DND-41 (cell line): ENCODE measurements at regions not wholly inside any gene's neighbourhood (a gene's known extent, or its start where the extent isn't known, plus 50 kb on each side); places are given as distances from the start of the nearest gene placed in this dataset.
"Not testable (repeated sequence)": the region's sequence is repeated elsewhere in the genome, so short reads cannot be mapped to it uniquely, and the experiment has no call there.

Experiments used
- ATAC-seq: fragments of 200-7000 bp; cut with Tn5 transposase; 3 replicates; pipeline ENCODE4 v1.9.1; 2021; ENCODE audit warnings: low read depth; ENCODE audit not compliant: insufficient read depth
- DNase-seq: peaks from one replicate; pipeline ENCODE4 v3.0.0-alpha.2; 2020
- H2AFZ ChIP-seq: 2 replicates; pipeline ENCODE4 v1.6.0; 2012; ENCODE audit warnings: low read depth, low read length
- H3K27ac ChIP-seq: 2 replicates; pipeline ENCODE4 v1.5.1; 2012; ENCODE audit warnings: low read length, inconsistent platforms
- H3K27me3 ChIP-seq: fragments of 200-600 bp; sonication (generic); 2 replicates; pipeline ENCODE4 v1.6.0; 2012; ENCODE audit warnings: low read length, mild to moderate bottlenecking, inconsistent platforms; ENCODE audit not compliant: insufficient read depth, poor library complexity
- H3K36me3 ChIP-seq: 2 replicates; pipeline ENCODE4 v1.5.1; 2012; ENCODE audit warnings: low read length, inconsistent platforms; ENCODE audit not compliant: insufficient read depth
- H3K4me1 ChIP-seq: 2 replicates; pipeline ENCODE4 v1.5.1; 2012; ENCODE audit warnings: mild to moderate bottlenecking, low read length; ENCODE audit not compliant: insufficient read depth
- H3K4me2 ChIP-seq: 2 replicates; pipeline ENCODE4 v1.6.0; 2012; ENCODE audit warnings: mild to moderate bottlenecking, moderate library complexity, low read length, inconsistent platforms; ENCODE audit not compliant: insufficient read depth
- H3K4me3 ChIP-seq, 2 experiments: fragments of 200-600 bp in 1 of 2; shearing (Covaris generic) in 1 of 2; 2 replicates each; pipeline ENCODE4 v1.5.1; 2012 to 2016; ENCODE audit warnings: inconsistent platforms in 2 of 2, low read length in 2 of 2, mild to moderate bottlenecking in 2 of 2, low read depth in 1 of 2, moderate library complexity in 1 of 2
- H3K79me2 ChIP-seq: 2 replicates; pipeline ENCODE4 v1.6.0; 2012; ENCODE audit warnings: low read length, inconsistent platforms; ENCODE audit not compliant: insufficient read depth
- H3K9ac ChIP-seq: 2 replicates; pipeline ENCODE4 v1.6.0; 2012; ENCODE audit warnings: low read depth, mild to moderate bottlenecking, inconsistent platforms, low read length, moderate library complexity
- H3K9me3 ChIP-seq: 2 replicates; pipeline ENCODE4 v1.5.1; 2012; ENCODE audit warnings: low read length, moderate library complexity, mild to moderate bottlenecking, inconsistent platforms; ENCODE audit not compliant: insufficient read depth, severe bottlenecking
- H4K20me1 ChIP-seq: 2 replicates; pipeline ENCODE4 v1.6.0; 2012; ENCODE audit warnings: low read length; ENCODE audit not compliant: insufficient read depth
- CTCF ChIP-seq: IDR thresholded peaks from 2 replicates; pipeline ENCODE4 v1.5.1; 2012; ENCODE audit warnings: borderline replicate concordance, low read length, moderate library complexity, mild to moderate bottlenecking; ENCODE audit not compliant: poor library complexity, severe bottlenecking; ENCODE audit errors: extremely low read depth
- EZH2 ChIP-seq: IDR thresholded peaks from 3 replicates; pipeline ENCODE4 v1.6.1; 2012; ENCODE audit warnings: borderline replicate concordance, low read depth, mild to moderate bottlenecking, moderate library complexity, low read length, inconsistent platforms; ENCODE audit not compliant: severe bottlenecking

- Histone ChIP-seq H3K79me2 (no peaks in the 10 kb centered on the region), H4K20me1 (no peaks in the 10 kb centered on the region), H3K4me2 (no peak overlapping the region), H3K27me3 (no peaks in the 10 kb centered on the region), H3K4me1 (no peaks in the 10 kb centered on the region), H3K27ac (no peak overlapping the region), H2AFZ (no peak overlapping the region), H3K4me3 (no peak overlapping the region), H3K9ac (no peak overlapping the region), H3K9me3 (no peaks in the 10 kb centered on the region), H3K36me3 (no peaks in the 10 kb centered on the region)
- ATAC-seq (no peak), DNase-seq (no peak)
- TF ChIP-seq CTCF: no peak
- no peak for TF ChIP-seq EZH2
Observed at GRCh38 chr7:14978687-14979086, 76.1 kb upstream of the DGKB start.

- TF ChIP-seq CTCF (no peak), EZH2 (no peak)
Observed at GRCh38 chr7:14974688-14975087, 72.1 kb upstream of the DGKB start.

GRCh38 chr7:14973712-14974428, 71.3 kb upstream of the DGKB start:
- Histone ChIP-seq H3K4me1 (no peaks in the 10 kb centered on the region), H3K79me2 (no peaks in the 10 kb centered on the region), H3K4me3 (no peak overlapping the region), H3K27ac (no peak overlapping the region), H3K36me3 (no peaks in the 10 kb centered on the region), H3K4me2 (no peak overlapping the region), H4K20me1 (no peaks in the 10 kb centered on the region), H3K9me3 (no peaks in the 10 kb centered on the region), H2AFZ (no peak overlapping the region), H3K27me3 (no peaks in the 10 kb centered on the region), H3K9ac (no peak overlapping the region)
- TF ChIP-seq EZH2 (no peak), CTCF (no peak)
- no peak for DNase-seq
- no peak for ATAC-seq

More at GRCh38 chr7:14974688-14975087, 72.1 kb upstream of the DGKB start:
- Histone ChIP-seq H3K36me3 (no peaks in the 10 kb centered on the region), H3K27ac (no peak overlapping the region), H3K9ac (no peak overlapping the region), H3K79me2 (no peaks in the 10 kb centered on the region), H3K9me3 (no peaks in the 10 kb centered on the region), H3K27me3 (no peaks in the 10 kb centered on the region), H3K4me2 (no peak overlapping the region), H2AFZ (no peak overlapping the region), H3K4me3 (no peak overlapping the region), H4K20me1 (no peaks in the 10 kb centered on the region), H3K4me1 (no peaks in the 10 kb centered on the region)
- DNase-seq: no peak
- no peak for ATAC-seq

- not testable (repeated sequence) for H3K4me2 ChIP-seq, H3K4me1 ChIP-seq, H2AFZ ChIP-seq, H3K27me3 ChIP-seq, DNase-seq, H3K36me3 ChIP-seq, H3K9ac ChIP-seq, H3K9me3 ChIP-seq, H3K4me3 ChIP-seq, H3K27ac ChIP-seq, ATAC-seq, H4K20me1 ChIP-seq, H3K79me2 ChIP-seq
Observed at GRCh38 chr7:14971678-14972077, 69.1 kb upstream of the DGKB start.

- not testable (repeated sequence) for H3K79me2 ChIP-seq, H2AFZ ChIP-seq, H3K9ac ChIP-seq, H3K9me3 ChIP-seq, H3K4me1 ChIP-seq, ATAC-seq, H3K27me3 ChIP-seq, H4K20me1 ChIP-seq, H3K4me3 ChIP-seq, H3K4me2 ChIP-seq, H3K36me3 ChIP-seq, H3K27ac ChIP-seq, DNase-seq
Observed at GRCh38 chr7:14967376-14967775, 64.8 kb upstream of the DGKB start.
